AG09309 (cell line): ENCODE measurements at regions not wholly inside any gene's neighbourhood (a gene's known extent, or its start where the extent isn't known, plus 50 kb on each side); places are given as distances from the start of the nearest gene placed in this dataset.

Source experiments
- DNase-seq: peaks from one replicate; pipeline ENCODE4 v3.0.0-alpha.2; 2010; ENCODE audit warnings: low read depth
- H3K4me3 ChIP-seq: 2 replicates; pipeline ENCODE4 v1.5.1; 2011; ENCODE audit warnings: mild to moderate bottlenecking, low read depth, low read length, moderate library complexity; ENCODE audit not compliant: control insufficient read depth
- CTCF ChIP-seq: IDR thresholded peaks from 2 replicates; pipeline ENCODE4 v1.5.1; 2011; ENCODE audit warnings: mild to moderate bottlenecking, low read depth, low read length, inconsistent platforms; ENCODE audit not compliant: insufficient read depth, control insufficient read depth; ENCODE audit errors: missing control alignments

GRCh38 chr16:79874391-79874790, 273.9 kb upstream of the MAF start:
- no peak overlapping the region for H3K4me3 ChIP-seq
- DNase-seq: no peak
- TF ChIP-seq CTCF: no peak

GRCh38 chr16:79873825-79874224, 273.3 kb upstream of the MAF start:
- DNase-seq: no peak
- TF ChIP-seq CTCF: no peak
- H3K4me3 ChIP-seq: no peak overlapping the region

GRCh38 chr16:79871906-79872305, 271.4 kb upstream of the MAF start:
- no peak overlapping the region for H3K4me3 ChIP-seq
- no peak for TF ChIP-seq CTCF
- no peak for DNase-seq

GRCh38 chr16:79870016-79870886, 269.7 kb upstream of the MAF start:
- no peak overlapping the region for H3K4me3 ChIP-seq
- TF ChIP-seq CTCF: no peak
- no peak for DNase-seq

GRCh38 chr16:79869304-79870015, 268.9 kb upstream of the MAF start:
- DNase-seq: no peak
- H3K4me3 ChIP-seq: no peak overlapping the region
- no peak for TF ChIP-seq CTCF

- no peak for TF ChIP-seq CTCF
- DNase-seq: no peak
- H3K4me3 ChIP-seq: no peak overlapping the region
These were observed 268.3 kb upstream of the MAF start for GRCh38 chr16:79868841-79869240.
